Astrocyte of the hippocampus (primary cell): ENCODE measurements at regions not wholly inside any gene's neighbourhood (a gene's known extent, or its start where the extent isn't known, plus 50 kb on each side); places are given as distances from the start of the nearest gene placed in this dataset.

Experiments used
- DNase-seq: peaks from one replicate; pipeline ENCODE4 v3.0.0; 2011; ENCODE audit warnings: low read depth, low spot score

DNA sequence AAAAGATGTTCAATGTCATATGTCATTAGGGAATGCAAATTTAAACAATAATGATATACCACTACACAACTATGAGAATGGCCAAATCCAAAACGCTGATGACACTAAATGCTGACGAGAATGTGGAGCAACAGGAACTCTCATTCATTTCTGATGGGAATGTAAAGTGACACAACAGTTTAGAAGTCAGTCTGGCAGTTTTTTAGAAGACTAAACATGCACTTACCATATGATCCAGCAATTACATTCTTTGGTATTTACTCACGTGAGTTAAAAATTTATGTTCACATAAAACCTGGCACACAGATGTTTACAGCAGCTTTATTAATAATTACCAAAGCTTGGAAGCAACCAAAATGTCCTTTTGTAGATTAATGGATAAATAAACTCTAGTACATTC, 110.4 kb upstream of the C1orf21 start:
- no peak for DNase-seq

DNA sequence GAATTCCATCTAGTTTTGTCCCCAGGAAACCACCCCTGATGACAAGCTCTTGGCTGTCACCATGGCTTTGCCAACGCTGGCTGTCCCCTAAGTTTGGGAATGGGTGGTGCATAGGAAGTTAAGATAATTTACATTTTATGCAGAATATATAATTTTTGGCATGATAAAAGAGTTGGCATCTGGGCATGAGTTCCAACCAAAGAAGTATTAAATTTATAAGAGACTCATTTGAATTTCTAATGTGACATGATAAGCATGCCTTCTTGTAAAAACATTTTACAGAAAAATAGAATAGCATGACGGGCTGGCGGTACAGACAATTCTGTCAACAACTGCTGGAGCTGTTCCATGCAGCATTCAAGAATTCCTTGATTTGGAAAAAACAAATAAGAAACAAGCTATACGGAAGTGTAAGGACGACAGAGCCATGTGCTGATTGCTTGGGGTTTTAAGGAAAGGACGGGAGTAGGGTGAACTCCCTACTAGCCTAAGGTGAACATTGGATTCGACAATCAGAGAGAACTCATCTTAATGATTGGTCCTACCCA, 106.8 kb upstream of the C1orf21 start:
- no peak for DNase-seq

DNA sequence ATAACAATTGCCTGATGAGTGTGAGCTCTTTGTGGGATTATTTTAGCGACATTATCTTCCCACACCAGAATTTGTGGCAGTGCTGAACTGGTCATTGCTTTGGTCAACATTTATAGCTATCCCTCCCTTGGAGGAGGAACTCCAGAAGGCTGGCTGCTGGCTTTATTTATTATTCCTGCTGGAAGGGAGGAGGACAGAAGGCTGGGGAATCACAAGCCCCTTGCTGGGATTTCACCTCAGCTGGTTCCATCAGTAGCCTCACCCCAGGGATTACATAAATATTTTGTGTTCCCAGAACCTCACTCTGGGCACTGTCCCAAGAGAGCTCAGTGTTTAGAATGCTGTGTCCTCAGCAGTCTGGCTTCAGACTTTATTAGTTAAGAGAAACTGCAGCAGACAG, 102.8 kb upstream of the C1orf21 start:
- DNase-seq = peak; percentile 88

DNA sequence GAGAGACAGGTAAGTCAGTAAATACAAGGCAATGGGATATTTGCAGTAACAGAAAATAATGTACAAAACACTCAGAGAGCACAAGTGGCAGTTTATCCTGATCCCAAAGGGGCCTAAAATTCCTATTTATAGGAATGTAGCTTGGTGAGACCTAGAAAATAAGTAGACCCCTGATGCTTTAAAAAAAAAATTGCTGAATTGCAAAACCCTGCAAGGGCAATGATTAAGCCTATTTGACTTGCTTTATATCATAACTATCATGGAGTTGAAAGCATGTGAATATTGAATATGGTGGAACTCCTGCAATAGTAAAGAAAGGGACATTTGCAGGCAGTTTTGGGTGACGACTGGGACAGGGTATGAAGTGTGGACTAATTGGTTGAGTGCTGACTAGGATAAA, 101.9 kb upstream of the C1orf21 start:
- DNase-seq = no peak

DNA sequence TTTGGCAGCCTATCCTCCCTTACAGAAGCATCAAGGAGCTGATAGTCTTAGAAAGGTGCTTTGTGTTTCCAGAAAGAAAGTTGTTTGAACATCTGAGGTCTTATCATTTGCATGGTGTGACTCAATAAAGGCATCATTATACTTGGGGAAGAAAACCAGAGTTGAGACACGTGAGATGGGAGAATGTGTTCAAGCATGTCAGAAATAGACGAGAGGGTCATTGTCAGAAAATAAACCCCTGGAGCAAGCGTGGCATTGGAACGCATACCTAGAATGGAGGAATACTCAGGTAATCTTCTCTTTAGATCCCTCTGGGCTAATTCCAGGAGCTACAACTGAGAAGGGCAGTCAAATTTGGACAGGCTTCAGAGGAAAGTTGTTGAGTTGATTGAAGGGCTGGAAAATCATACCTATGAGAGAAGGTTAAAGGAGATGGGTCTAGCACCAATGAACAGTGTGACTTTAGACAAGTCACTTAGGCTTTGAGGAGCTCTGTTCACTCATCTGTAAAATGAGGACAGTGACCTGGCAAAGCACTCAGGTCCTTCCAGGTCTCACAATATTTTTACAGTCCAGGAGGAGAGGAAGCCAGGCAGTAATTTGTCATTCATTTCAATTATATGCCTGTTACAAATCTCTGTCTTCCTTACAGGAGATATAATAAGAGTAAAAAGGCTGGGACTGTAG, 101.3 kb upstream of the C1orf21 start:
- DNase-seq = no peak

DNA sequence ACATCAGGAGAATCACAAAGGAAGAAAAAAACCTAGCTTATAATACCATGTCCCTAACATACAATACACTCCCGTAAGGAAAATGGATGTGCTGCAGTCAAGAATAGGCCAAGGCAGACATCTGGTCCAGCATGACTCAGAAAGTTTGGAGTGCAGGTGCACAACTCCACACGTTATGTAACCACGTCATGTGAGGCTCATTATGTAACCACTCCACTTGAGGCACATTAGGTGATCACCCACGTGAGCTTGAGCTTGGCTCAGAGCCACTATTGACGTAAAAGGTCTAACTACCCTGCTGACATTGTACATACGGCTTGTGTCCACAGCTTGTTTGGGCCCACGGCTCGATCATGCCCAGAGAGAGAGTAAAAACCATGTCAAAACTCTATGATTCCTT, 99.8 kb upstream of the C1orf21 start:
- no peak for DNase-seq

DNA sequence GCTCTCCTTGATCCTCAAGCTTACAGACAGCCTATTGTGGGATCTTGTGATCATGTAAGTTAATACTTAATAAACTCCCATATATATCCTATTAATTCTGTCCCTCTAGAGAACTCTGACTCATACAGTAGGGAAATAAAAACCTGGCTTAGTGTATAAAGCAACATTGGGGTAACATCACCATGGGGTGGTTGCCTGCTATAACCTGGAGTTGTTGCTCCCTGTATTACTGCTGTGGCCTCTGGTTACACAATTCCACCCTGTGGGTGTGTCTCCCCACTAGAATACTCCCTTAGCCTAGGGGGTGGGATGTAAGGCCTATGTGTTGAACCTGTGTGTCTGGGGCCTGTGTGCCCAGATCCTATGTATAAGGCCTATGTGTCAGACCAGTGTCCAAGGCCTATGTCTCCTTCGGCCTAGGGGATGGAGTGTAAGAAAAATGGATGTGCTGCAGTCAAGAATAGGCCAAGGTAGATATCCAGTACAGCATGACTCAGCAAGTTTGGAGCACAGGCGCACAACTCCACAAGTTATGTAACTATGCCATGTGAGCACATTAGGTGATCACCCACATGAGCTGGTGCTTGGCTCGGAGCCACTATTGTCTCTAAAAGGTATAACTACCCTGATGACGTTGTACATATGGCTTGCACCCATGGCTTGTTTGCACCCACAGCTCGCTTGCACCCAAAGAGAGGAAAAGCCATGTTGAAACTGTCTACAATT, 96.8 kb upstream of the C1orf21 start:
- DNase-seq = peak; percentile 7

DNA sequence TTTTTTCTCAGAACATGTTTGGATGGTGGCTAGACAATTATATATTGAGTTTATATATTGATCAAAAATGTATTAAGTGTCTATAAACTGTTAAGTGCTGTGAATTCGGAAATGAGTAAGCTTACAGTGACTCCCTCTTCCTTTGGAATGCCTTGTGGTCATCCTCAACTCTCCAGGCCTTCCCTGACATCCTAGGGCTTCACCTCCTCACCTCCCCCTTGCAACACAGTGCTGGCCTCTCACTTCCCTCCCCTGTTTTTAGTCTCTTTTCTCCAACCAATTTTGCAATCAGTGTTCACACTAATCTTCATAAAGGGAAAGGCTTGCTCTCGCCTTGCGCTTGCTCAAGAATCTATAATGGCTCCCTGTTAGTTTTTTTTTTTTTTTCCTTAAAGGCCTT, 95.1 kb upstream of the C1orf21 start:
- DNase-seq = no peak

DNA sequence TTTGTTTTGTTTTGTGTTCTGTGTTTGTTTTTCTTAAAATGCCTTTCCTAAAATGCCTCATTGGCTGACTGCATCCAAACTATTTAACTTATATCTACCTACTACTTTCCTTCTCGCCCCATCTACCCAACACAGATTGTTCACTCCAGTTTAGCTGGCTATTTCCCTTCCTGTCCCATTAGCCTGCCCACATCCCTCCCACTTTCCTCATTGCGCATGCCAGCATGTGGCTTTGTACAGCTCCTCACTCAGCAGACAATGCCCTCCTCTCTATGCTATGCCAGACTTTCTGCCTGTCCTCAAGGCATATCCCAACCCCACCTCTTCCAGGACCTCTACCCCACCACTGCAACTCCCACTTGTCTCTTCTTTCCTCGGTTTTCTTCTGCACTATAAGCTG, 94.7 kb upstream of the C1orf21 start:
- DNase-seq = no peak

DNA sequence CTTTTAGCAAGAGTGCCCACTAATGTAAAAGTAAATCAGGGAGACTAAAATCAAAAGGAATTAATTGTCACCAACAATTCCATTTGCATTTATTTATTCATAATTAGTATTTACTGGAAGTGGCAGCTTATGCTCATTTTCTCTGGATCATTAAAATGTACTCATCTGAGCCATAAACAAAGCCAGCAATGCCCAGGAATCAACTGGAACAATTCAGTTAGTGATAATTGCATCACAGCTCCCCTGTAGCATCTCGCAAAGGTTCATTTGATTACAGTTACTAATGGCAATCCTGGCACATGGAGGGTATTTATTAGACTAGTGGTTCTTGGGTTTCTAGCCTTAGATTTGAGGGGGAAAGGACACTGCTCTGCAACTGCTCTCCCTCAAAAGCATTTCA, 92.7 kb upstream of the C1orf21 start:
- DNase-seq = no peak

DNA sequence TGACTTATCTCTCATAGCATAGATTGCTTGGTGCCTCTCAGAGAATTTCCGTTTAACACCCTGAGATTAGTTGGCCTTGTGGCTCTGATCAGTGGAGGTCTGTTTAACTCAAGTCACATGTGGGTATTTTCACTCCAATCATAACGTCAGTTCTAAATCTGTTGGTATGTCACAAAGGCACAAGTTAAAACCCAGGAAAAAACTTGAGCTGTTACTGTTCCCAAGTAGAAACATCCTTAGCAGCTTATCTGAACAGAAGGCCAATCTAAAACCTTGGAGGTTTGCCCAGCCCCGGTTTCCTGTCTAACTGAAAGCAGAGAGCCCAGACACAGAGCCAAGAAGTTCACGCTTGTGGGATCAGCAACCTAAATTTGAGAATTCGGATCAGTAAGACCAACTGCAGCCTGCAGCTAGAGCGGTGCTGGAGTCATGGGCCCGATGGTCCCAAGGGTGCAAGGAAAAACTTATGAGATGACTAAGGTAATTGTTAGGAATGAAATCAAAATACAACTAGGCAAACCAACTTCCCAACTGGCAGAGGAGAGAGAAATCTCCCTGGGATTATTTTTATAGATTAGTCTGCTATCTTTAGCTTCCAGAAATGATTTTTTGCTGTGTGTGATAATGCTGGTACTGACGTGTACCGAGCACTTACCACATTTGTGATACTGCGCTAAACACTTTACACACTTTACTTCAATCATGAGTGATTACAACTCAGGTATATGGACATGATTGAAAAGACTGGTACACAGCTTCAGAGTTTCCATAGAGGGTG, 90.2 kb upstream of the C1orf21 start:
- DNase-seq = peak; percentile 87

DNA sequence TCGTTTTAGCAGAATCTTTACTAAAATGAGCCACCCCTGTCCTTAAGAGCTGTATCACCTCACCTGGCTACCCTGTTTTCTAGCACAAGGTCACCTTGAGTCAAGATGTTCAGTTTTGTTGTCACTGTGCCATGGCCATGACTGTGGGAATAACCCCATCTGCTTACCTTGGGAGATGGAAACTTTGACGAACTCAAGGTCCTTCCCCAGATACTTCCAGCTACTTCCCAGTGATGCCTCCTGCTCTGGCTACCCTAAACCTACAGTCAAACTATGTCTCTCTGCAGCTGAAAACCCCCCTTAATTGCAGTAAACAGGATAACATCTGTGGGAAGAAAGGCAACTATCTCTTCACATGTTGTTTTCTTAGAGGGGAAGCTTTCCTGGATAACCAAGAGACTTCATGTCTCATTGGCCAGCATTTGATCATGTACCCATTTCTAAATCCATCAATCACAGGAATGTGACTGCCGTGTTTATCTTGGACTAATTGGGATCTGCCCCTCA, 89.5 kb upstream of the C1orf21 start:
- DNase-seq = no peak

DNA sequence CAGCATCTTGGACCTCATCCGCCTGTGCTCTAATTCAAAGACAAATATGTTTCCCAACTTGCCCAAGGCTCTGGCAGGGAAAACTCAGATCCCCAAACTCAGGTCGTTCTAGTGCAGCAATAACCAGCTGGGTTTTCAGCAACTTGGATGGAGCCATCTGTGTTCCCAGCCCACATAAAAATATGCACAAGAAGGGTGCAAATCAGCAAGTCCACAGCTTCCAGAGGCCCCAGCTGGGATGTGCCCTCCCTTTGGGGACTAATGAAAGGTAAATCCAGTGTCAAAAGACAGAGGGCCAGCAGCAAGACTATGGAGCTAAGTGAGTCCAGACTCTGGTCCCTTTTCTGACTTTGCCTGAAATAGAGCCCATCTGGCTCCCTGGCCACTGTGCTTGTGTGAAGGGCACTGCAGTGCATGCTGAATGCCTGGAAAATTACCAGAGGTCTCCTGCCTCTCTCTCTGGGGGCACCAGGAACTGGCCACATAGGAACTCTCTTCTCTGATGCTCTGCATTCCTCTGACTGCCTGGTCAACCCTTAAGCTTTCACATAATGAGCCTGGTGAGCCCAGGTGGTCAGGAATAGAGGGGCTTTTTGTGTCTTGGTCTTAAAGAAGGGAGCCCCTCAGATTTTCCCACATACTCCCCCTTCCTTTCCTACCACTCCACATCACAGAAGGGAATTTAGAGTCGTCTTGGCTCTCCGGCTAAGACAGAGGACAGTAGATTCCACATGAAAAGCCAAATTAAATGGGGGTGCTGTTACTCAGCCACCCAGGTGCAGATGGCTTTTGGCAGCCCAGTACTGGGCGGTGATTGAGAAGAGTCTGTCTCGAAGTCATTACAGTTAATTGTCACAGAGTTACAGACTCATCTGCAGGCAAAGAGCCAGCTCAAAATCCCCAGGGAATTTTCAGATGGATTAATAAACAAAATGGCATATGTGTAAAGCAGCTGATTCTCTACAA, 88.1 kb upstream of the C1orf21 start:
- DNase-seq = peak; percentile 28

DNA sequence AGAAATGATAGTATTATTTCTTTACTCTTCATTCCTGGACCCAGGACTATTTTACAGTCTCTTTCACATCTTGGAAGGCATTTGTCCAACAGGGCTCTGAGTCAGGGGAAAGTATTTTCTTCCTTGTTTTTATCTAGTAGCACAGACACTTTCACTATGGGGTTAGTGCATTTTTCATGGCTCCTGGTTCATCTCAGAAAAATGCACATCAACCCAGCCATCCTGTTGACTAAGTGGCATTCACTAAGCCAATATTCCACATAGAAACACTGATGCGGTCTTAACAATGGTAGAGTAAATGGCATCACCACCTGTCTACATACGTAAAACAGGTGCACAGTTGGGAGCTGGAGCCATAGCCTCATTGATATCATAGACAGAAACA, 87.4 kb upstream of the C1orf21 start:
- DNase-seq = peak; percentile 84

DNA sequence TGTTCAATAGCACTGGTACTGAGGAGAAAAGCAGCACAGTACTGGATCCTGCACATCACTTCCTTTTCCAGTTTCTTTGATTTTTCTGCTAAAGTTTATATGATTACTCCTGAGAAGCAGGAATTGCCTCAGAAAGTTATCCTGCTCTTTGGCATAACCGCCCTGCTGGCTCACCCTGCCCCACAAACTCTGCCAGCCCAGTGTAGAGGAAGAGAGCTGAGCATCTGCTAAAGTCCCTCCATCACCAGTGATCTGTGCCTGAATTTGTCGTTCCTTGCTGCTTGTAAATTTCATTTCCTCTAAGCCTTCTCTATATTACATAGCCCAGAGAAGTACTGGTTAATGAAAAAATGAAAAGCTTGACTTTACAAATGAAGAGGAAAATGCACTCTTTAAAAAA, 87.0 kb upstream of the C1orf21 start:
- DNase-seq = no peak

DNA sequence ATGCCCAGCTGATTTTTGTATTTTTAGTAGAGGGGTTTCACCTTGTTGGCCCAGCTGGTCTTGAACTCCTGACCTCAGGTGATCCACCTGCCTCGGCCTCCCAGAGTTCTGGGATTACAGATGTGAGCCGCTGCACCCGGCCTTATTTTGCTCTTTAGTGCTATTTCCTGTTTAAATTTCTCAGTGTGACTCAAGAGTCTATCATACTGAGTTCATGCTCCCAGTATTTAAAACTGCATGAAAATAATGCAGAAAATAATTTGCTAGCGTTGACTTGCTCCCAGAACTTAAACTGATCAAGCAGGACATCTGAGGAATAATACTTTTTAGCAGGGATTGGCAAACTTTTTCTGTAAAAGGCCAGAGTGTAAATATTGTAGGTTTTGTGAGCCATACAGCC, 86.4 kb upstream of the C1orf21 start:
- DNase-seq = no peak

DNA sequence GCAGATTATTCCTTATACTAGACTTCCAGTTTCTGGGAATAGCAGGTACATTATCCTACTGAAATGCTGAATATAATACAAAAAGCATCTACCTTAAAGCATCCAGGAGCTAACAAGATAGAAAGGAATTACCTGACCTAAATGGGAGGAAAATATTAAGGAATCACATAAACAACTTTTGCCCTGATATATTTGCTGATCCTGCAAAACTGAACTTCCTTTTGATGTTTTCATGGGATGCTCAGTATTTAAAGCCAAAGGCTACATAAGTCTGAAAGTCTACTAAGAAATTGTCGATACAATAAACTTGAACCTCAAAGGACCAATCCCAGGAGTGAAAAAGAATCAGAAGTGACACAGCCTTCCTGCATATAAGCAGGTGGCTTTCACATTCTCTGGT, 85.6 kb upstream of the C1orf21 start:
- DNase-seq = no peak

DNA sequence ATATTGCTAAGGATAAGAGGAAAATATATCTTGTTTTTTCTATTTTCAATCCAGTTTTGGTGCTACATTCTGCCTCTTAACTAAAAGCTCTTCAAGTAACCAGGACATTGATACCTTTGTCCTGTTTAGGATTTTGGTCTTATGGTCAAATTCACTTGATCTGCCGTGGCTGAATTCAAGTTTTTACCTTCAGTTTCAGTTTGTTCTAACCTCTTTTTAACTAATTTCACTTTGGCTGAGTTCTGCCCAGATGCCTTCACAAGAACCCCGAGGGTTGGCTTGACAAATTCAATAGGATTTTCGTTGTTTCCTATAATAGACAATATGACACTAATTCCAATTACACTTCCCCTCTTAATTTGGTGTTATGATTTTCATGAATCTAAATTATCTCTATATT, 84.5 kb upstream of the C1orf21 start:
- no peak for DNase-seq

DNA sequence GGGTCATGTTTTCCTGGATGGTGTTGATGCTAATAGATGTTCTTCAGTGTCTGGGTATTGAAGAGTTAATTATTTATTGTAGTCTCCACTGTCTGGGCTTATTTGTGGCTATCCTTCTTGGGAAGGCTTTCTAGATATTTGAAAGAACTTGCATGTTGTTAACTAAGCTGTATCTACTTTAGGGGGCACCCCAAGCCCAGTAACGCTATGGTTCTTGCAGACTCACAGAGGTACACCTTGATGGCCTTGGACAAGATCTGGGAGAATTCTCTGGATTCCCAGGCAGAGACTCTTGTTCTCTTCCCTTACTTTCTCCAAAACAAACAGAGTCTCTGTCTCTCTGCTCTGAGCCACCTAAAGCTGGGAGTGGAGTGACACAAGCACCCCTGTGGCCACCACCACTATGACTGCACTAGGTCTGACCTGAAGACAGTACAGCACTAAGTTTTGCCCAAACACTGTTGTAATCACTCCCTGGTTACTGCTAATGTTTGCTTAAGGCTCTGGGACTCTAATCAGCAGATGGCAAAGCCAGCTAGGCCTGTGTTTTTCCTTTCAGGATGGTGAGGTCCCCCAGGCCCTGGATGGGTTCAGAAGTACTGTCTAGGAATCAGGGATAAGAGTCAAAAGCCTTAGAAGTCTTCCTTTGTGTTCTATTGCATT, 76.5 kb upstream of the C1orf21 start:
- no peak for DNase-seq

DNA sequence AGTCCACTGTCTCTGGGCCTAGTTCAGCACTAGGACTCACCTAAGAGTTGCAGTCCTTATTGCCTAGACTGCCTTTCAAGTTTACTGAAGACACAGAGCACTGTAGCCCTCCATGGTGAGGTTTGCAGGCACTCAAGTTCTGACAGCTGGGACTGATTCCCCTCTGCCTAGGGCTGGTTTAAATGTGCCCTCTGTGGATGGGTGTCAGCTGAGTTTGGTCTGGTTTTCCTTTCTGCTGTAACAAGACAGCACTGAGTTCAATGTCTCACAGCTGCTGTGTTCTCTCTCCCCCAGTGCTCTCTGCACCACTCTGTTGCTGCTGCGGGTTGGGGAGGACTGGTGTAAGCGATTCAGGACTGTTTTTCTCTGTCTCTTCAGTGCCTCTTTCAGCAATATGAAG, 75.2 kb upstream of the C1orf21 start:
- DNase-seq = no peak

DNA sequence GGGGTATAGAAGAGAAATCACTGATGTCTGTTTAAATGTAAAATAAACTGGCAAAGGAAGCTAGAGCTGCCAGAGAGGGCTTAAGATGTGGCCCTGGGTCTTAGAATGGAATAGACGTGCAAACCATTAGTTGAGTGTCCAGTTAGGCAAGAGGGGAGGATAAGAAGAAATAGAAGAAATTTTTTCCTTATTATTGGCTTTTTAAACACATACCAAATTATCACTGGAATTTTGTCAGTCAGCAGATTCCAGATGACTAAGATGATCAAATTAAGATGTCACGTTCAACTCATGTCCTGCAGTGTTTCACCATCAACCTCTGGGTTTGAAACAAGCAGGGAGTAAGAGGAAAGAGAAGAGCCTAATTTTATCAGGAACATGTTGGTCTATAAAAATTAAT, 71.6 kb upstream of the C1orf21 start:
- no peak for DNase-seq
